Spleen (tissue), 7 donors: ENCODE measurements at regions not wholly inside any gene's neighbourhood (a gene's known extent, or its start where the extent isn't known, plus 50 kb on each side); places are given as distances from the start of the nearest gene placed in this dataset.

Experiments
- POLR2A ChIP-seq, 3 donors: fragments of 450-650 bp; IDR thresholded peaks; one replicate each; pipeline ENCODE4 v1.5.1; 2017; ENCODE audit warnings: antibody characterized with exemption in 3 of 3, mild to moderate bottlenecking in 1 of 3
- TF ChIP-seq, protein P1 (sequence below), 11 experiments: fragments of 200-600 bp in 7 of 11; fragments of 450-650 bp in 4 of 11; sonication (generic) in 4 of 11; IDR thresholded peaks in 8 of 11; conservative IDR thresholded peaks in 3 of 11; 1 replicate in 7 of 11; 2 replicates in 4 of 11; pipeline versions ENCODE4 v1.4.0 to v1.8.0; 2016 to 2021; ENCODE audit warnings: antibody characterized with exemption in 11 of 11, inconsistent platforms in 4 of 11, mild to moderate bottlenecking in 1 of 11
- donor health status: DM: no; HTN: no; CAD: no; lungs with moderate emphysema.
- donor health status: DM: no; HTN: no; CAD: no.
- donor health status: DM: no; HTN: no; CAD: no.

DNA sequence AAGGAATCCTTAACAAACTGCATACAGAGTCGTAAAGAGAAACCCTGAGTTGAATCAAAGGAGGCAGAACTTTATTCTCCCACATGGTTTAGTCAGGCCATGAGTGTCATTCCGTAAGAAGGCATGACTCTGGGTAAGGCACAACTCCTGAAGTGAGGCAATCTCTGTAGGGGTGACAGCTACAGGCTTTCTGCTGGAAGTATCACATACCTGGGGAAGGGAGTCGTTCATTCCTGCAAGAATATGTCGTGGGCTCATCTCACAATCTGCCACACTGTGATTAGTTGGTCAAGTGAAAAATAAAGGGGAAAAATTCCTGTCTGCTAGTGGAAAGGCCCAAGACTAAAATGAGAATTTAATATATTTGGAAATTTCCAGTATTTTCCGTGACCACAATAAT lies 392.6 kb downstream of the POM121L12 start:
- TF ChIP-seq, protein P1, sequence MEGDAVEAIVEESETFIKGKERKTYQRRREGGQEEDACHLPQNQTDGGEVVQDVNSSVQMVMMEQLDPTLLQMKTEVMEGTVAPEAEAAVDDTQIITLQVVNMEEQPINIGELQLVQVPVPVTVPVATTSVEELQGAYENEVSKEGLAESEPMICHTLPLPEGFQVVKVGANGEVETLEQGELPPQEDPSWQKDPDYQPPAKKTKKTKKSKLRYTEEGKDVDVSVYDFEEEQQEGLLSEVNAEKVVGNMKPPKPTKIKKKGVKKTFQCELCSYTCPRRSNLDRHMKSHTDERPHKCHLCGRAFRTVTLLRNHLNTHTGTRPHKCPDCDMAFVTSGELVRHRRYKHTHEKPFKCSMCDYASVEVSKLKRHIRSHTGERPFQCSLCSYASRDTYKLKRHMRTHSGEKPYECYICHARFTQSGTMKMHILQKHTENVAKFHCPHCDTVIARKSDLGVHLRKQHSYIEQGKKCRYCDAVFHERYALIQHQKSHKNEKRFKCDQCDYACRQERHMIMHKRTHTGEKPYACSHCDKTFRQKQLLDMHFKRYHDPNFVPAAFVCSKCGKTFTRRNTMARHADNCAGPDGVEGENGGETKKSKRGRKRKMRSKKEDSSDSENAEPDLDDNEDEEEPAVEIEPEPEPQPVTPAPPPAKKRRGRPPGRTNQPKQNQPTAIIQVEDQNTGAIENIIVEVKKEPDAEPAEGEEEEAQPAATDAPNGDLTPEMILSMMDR (IDR thresholded peaks at IDR 0.05 in 8 of 11, conservative IDR thresholded peaks at IDR 0.05 in 3 of 11), result no peak
- no peak for TF ChIP-seq POLR2A (IDR thresholded peaks at IDR 0.05)
